Keratinocyte (primary cell): ENCODE measurements at regions not wholly inside any gene's neighbourhood (a gene's known extent, or its start where the extent isn't known, plus 50 kb on each side); places are given as distances from the start of the nearest gene placed in this dataset.

Experiments used
- DNase-seq: peaks from one replicate; pipeline ENCODE4 v3.0.0-alpha.2; 2011; ENCODE audit warnings: low read depth, missing footprints, low spot score
- FAIRE-seq: peaks from 2 replicates; lab custom pipeline; 2011; peaks lifted over from hg19 to GRCh38; lab: Jason Lieb, UNC
- H2AFZ ChIP-seq: 2 replicates; pipeline ENCODE4 v1.6.0; 2012; ENCODE audit warnings: low read length, control low read depth, inconsistent platforms; ENCODE audit not compliant: control insufficient read depth
- H3K27ac ChIP-seq: 2 replicates; pipeline ENCODE4 v1.5.1; 2011; ENCODE audit warnings: low read length; ENCODE audit not compliant: control insufficient read depth, insufficient read depth
- H3K27me3 ChIP-seq: 3 replicates; pipeline ENCODE4 v1.6.0; 2011; ENCODE audit warnings: low read length; ENCODE audit not compliant: control insufficient read depth, insufficient read depth; ENCODE audit errors: extremely low read depth
- H3K36me3 ChIP-seq, 2 experiments: 2 replicates in 1 of 2; 3 replicates in 1 of 2; pipeline ENCODE4 v1.5.1; 2011; ENCODE audit warnings: low read length in 2 of 2, mild to moderate bottlenecking in 1 of 2; ENCODE audit not compliant: control insufficient read depth in 2 of 2, insufficient read depth in 2 of 2; ENCODE audit errors: extremely low read depth in 1 of 2
- H3K4me1 ChIP-seq: 3 replicates; pipeline ENCODE4 v1.5.1; 2011; ENCODE audit warnings: low read length; ENCODE audit not compliant: control insufficient read depth, insufficient read depth; ENCODE audit errors: extremely low read depth
- H3K4me2 ChIP-seq: 3 replicates; pipeline ENCODE4 v1.6.0; 2011; ENCODE audit warnings: low read depth, low read length; ENCODE audit not compliant: control insufficient read depth, insufficient read depth; ENCODE audit errors: extremely low read depth
- H3K4me3 ChIP-seq, 3 experiments: fragments of 200-600 bp in 1 of 3; sonication (generic) in 1 of 3; 2 replicates in 2 of 3; 3 replicates in 1 of 3; pipeline ENCODE4 v1.5.1; 2011 to 2016; ENCODE audit warnings: low read length in 3 of 3, mild to moderate bottlenecking in 3 of 3, control low read depth in 2 of 3, inconsistent platforms in 1 of 3, low read depth in 1 of 3, mixed read lengths in 1 of 3, mixed run types in 1 of 3, moderate library complexity in 1 of 3; ENCODE audit not compliant: control insufficient read depth in 2 of 3, insufficient read depth in 2 of 3; ENCODE audit errors: extremely low read depth in 1 of 3
- H3K79me2 ChIP-seq: 2 replicates; pipeline ENCODE4 v1.6.0; 2012; ENCODE audit warnings: low read length; ENCODE audit not compliant: control insufficient read depth, insufficient read depth
- H3K9ac ChIP-seq: 3 replicates; pipeline ENCODE4 v1.6.0; 2011; ENCODE audit warnings: low read length; ENCODE audit not compliant: control insufficient read depth, insufficient read depth; ENCODE audit errors: extremely low read depth
- H3K9me1 ChIP-seq: 3 replicates; pipeline ENCODE4 v1.6.0; 2011; ENCODE audit warnings: low read length; ENCODE audit not compliant: control insufficient read depth, insufficient read depth; ENCODE audit errors: extremely low read depth
- H3K9me3 ChIP-seq: 2 replicates; pipeline ENCODE4 v1.5.1; 2012; ENCODE audit warnings: low read depth, low read length; ENCODE audit not compliant: control insufficient read depth
- H4K20me1 ChIP-seq: 3 replicates; pipeline ENCODE4 v1.6.0; 2011; ENCODE audit warnings: low read length; ENCODE audit not compliant: control insufficient read depth, insufficient read depth; ENCODE audit errors: extremely low read depth
- CTCF ChIP-seq, 3 experiments: IDR thresholded peaks in 1 of 3; conservative IDR thresholded peaks in 1 of 3; optimal IDR thresholded peaks in 1 of 3; 2 replicates in 2 of 3; 3 replicates in 1 of 3; pipeline versions ENCODE3 to v1.5.1; 2011; ENCODE audit warnings: low read length in 3 of 3, mild to moderate bottlenecking in 3 of 3, moderate library complexity in 2 of 3, control low read depth in 1 of 3, inconsistent platforms in 1 of 3; ENCODE audit not compliant: insufficient read depth in 2 of 3; ENCODE audit errors: extremely low read depth in 1 of 3
- EZH2 ChIP-seq: IDR thresholded peaks from one replicate; pipeline ENCODE4 v1.6.1; 2012; ENCODE audit warnings: inconsistent platforms, mild to moderate bottlenecking, low read length, moderate library complexity
- dilution Hi-C: fragments of 300-500 bp; cut with MboI; formaldehyde crosslinking; loops from one replicate; pipeline ENCODE4 v1.7.0; 2020; ENCODE audit warnings: low sequenced_read_pairs; ENCODE audit not compliant: extremely low pct_ligation_motif_present

DNA sequence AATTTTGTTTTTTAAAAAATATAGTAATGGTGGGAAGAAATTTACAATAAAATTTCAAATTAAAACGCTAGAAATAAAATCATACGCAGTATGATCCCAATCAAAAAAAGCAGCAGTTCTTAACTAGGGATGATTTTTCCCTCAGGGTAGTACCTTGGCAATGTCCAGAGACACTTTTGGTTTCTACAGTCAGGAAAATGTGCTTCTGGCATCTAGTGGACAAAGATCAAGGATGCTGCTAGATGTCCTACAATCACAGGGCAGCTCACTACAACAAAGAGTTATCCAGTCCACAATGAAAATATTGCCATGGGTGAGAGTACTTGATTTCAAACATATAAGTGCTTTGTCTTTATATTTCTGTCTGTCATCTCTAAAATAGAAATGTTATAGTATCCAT lies 400.2 kb upstream of the SGCD start:
- H3K4me3 ChIP-seq, result no peak overlapping the region
- FAIRE-seq, result no peak
- no peaks in the 10 kb centered on the region for H4K20me1 ChIP-seq
- H3K9me3 ChIP-seq, result no peaks in the 10 kb centered on the region
- H3K4me1 ChIP-seq, result no peaks in the 10 kb centered on the region
- H3K4me2 ChIP-seq, result no peak overlapping the region
- H3K79me2 ChIP-seq, result no peaks in the 10 kb centered on the region
- TF ChIP-seq CTCF (optimal IDR thresholded peaks at IDR 0.05 in 1 of 3, IDR thresholded peaks at IDR 0.05 in 1 of 3, conservative IDR thresholded peaks at IDR 0.05 in 1 of 3; ENCODE audit: extremely low read depth in 1 of 3, insufficient read depth in 2 of 3, low read length in 3 of 3) (no peak), EZH2 (no peak)
- H3K27ac ChIP-seq, result no peak overlapping the region
- no peaks in the 10 kb centered on the region for H3K9me1 ChIP-seq
- H3K9ac ChIP-seq, result no peak overlapping the region
- no peaks in the 10 kb centered on the region for H3K27me3 ChIP-seq
- no peaks in the 10 kb centered on the region for H3K36me3 ChIP-seq
- no peak overlapping the region for H2AFZ ChIP-seq
- dilution Hi-C loops, result no loop called here
- DNase-seq, result no peak

DNA sequence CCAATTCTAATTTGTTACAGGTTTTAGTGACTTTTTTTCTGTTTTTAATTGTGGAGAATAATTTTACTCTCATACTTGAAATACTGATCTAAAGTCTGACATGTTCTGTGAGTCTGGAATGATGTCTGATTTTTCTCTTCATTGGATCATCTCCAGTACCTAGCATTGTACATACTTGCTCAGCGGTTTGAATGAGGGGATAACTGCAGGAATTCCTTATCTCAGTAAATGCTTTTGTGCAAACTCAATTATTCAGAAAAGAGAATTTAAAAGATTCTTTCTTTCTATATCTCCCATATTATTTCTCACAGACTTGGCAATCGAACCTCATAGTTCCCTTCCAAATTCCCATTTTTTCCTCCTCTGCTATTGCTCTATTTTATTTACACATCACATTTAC lies 397.9 kb upstream of the SGCD start:
- no peak overlapping the region for H3K4me3 ChIP-seq
- no peaks in the 10 kb centered on the region for H3K9me1 ChIP-seq
- H3K79me2 ChIP-seq, result no peaks in the 10 kb centered on the region
- no peaks in the 10 kb centered on the region for H3K4me1 ChIP-seq
- H3K4me2 ChIP-seq, result no peak overlapping the region
- H3K27me3 ChIP-seq, result no peaks in the 10 kb centered on the region
- no peak overlapping the region for H3K27ac ChIP-seq
- no peaks in the 10 kb centered on the region for H4K20me1 ChIP-seq
- no peak overlapping the region for H2AFZ ChIP-seq
- FAIRE-seq (no peak), DNase-seq (no peak)
- TF ChIP-seq EZH2 (no peak), CTCF (optimal IDR thresholded peaks at IDR 0.05 in 1 of 3, IDR thresholded peaks at IDR 0.05 in 1 of 3, conservative IDR thresholded peaks at IDR 0.05 in 1 of 3; ENCODE audit: extremely low read depth in 1 of 3, insufficient read depth in 2 of 3, low read length in 3 of 3) (no peak)
- H3K9ac ChIP-seq, result no peak overlapping the region
- no peaks in the 10 kb centered on the region for H3K9me3 ChIP-seq
- no peaks in the 10 kb centered on the region for H3K36me3 ChIP-seq
- dilution Hi-C loops, result no loop called here
